WI38 (cell line): ENCODE measurements at regions not wholly inside any gene's neighbourhood (a gene's known extent, or its start where the extent isn't known, plus 50 kb on each side); places are given as distances from the start of the nearest gene placed in this dataset.

ENCODE experiments used
- H3K4me3 ChIP-seq: 2 replicates; pipeline ENCODE4 v1.5.1; 2011; ENCODE audit warnings: low read depth, mild to moderate bottlenecking, control low read depth, low read length
- CTCF ChIP-seq: IDR thresholded peaks from 2 replicates; pipeline ENCODE4 v1.5.1; 2012; ENCODE audit warnings: low read depth, mild to moderate bottlenecking, control low read depth, low read length

GRCh38 chr2:66050392-66050791, 384.5 kb upstream of the MEIS1 start:
- H3K4me3 ChIP-seq, result no peak overlapping the region
- TF ChIP-seq CTCF, result no peak

GRCh38 chr2:66048667-66049066, 386.3 kb upstream of the MEIS1 start:
- no peak overlapping the region for H3K4me3 ChIP-seq
- TF ChIP-seq CTCF, result no peak

- H3K4me3 ChIP-seq, result no peak overlapping the region
- TF ChIP-seq CTCF, result no peak
Measured at GRCh38 chr2:66041902-66042657, 392.8 kb upstream of the MEIS1 start.

GRCh38 chr2:66036948-66037347, 398.0 kb upstream of the MEIS1 start:
- no peak for TF ChIP-seq CTCF
- no peak overlapping the region for H3K4me3 ChIP-seq

- TF ChIP-seq CTCF, result no peak
- no peak overlapping the region for H3K4me3 ChIP-seq
Measured at GRCh38 chr2:66034467-66034866, 400.5 kb upstream of the MEIS1 start.

- TF ChIP-seq CTCF, result no peak
- no peak overlapping the region for H3K4me3 ChIP-seq
Measured at GRCh38 chr2:66032226-66032775, 402.6 kb upstream of the MEIS1 start.

- no peak overlapping the region for H3K4me3 ChIP-seq
- TF ChIP-seq CTCF, result no peak
Measured at GRCh38 chr2:66031236-66031635, 403.7 kb upstream of the MEIS1 start.
